Hematopoietic multipotent progenitor cell treated with erythropoietin and hydrocortisone succinate and interleukin-3 and kit ligand, for 6 days (in vitro differentiated cells): ENCODE measurements at regions not wholly inside any gene's neighbourhood (a gene's known extent, or its start where the extent isn't known, plus 50 kb on each side); places are given as distances from the start of the nearest gene placed in this dataset.

Experiments
- DNase-seq: peaks from one replicate; pipeline ENCODE4 v3.0.0-alpha.2; 2015

DNA sequence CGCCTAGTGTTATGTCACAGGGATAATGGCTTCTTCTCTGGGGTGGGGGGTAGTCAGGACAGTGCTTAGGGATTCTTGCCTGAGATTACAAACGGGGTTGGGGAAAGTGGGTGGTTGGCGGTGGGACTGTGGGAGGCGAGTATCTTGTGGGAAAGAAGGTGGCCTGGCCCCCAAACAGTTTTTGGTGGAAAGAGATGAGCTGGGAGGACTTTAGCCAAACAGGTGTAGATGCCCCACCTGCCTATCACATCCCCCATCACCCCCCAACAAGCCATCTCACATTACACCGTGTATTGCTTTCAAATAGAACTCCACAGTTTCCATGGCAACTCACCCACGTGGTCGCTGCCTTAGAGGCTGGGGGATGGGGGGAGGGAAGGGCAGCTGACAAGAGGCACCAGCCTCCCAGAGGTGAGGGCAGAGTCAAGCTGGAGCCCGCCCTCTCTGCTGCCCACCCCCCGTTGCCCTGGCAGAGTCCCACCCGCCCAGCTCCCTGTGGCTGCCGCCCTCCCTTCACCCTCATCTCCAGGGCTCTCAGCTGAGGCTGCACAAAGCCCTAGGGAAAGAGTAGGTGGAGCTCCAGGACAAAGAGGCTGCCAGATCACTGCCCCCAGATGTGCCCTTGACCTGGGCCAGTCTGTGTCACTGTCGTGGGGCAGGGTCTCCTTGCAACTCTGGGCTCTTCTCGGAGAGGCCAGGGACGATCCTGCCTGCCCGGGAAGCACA lies 98.3 kb downstream of the LRRC74A start:
- peak; percentile 41 for DNase-seq

DNA sequence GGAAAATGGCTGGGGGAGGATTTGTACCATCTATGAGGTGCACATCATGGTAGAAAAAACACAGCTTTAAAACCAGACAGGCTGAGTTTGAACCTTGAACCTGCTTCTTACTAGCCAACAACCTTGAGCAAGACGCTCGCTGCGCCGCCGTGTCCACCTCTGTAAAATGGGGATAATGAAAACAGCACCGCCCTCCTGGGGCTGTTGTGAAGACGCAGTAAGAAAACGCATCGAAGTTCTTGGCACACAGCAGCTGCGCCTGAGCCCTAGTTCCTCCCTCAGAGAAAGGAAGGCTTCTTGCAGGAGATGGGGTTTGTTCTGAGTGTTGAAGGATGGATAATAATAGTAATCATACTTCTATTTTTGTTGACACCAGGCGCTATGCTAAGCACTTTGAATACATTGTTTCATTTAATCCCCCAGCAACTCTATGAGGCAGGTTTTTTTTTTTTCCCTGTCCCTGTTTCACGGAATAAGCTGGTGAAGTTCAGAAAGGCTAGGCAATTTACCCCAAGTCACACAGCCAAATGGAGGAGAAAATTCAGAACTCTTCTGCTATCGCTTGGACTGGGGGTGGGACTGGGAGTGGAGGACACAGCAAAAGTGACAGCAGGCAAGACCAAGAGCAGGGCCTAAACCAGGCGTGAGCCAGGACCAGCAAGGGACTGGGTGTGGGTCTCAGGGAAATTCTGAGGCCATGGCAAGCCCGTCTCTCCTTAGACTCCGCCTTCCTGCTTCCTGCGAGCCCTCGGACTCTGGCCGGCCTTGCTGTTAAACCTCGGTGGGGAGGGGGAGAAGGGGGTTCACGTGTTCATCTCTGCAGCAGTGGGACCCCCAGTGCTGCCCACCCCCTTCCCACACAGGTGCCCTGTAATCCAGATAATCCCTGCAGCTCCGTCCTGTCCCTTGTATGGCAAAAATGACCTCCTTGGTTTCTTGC lies 97.5 kb downstream of the LRRC74A start:
- no peak for DNase-seq

DNA sequence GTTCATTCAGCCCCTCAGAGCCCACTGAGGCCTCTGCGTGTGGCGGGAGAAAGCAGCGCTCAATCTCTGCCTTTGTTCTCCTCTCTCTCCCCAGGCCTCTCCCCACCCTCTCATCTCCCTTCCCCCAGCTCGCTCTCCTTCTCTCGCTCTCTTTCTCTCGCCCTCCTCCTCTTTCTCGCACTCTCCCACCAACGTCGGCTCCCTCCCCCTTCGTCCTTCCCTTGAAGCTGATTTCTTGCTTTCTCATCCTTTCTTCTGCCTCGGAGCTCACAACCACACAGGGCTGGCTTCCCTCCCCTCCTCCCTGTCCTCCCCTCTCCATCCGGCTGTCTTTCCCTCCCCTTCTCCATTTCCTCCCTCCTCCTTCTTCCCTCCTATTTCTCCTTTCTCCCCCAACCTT lies 96.4 kb downstream of the LRRC74A start:
- no peak for DNase-seq

DNA sequence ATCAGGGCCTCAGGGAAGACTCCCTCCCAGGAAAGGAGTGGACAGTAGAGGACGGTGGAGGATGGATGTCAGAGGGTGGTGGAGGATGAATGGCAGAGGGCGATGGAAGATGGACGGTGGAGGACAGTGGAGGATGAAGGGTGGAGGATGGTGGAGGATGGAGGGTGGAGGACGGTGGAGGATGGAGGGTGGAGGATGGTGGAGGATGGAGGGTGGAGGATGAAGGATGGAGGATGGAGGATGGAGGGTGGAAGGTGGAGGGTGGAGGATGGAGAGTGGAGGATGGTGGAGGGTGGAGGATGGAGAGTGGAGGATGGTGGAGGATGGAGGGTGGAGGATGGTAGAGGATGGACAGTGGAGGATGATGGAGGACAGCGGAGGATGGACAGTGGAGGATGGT lies 95.9 kb downstream of the LRRC74A start:
- no peak for DNase-seq

DNA sequence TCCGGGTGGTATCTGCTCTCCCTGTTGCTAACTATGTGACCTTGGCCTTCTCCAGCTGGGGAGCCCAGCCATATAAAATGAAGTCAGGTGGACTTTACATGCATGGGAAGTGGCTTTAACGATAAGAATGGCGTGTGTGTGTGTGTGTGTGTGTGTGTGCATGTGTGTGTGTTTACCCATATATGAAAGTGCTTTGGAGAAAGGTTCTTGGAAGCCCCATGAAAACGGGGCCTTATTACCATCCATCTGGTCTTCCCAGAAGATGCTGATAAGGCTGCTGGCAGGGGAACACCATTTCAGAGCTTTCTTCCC lies 94.8 kb downstream of the LRRC74A start:
- no peak for DNase-seq

DNA sequence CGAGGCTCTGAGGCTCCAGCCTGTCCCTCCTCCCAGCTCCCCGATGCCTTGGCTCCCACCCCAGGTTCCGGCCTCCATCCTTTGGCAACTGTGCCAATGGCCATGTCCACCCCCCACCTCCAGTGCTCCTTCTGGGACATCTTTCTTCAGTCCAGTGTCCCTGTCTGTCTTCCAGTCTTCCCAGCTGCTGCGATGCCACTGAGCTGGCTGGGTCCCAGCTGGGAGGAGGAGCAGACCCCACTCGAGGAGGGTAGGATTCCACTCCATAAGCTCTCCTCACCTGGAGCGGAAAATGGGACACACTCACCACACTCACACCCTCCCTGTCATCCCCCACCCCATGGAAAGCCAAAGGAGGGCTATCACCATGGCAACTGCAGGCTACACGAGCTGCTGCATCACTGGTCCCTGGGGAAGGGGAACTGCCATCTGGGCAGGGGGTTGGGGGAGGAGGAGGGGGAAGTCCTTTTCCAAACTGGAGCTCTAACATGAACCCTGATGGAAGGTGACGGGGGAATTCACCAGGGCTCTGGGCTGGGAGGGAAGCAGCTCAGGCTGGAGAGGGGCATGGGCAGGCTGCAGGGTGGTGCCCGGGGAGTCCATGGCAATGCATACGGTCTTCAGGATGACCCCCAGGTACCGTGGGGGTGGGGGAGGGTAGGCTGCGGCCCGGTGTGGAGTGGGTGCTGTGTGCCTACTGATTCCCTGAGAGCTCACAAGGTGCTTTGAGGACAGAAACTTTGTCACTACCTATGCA lies 94.3 kb downstream of the LRRC74A start:
- no peak for DNase-seq

DNA sequence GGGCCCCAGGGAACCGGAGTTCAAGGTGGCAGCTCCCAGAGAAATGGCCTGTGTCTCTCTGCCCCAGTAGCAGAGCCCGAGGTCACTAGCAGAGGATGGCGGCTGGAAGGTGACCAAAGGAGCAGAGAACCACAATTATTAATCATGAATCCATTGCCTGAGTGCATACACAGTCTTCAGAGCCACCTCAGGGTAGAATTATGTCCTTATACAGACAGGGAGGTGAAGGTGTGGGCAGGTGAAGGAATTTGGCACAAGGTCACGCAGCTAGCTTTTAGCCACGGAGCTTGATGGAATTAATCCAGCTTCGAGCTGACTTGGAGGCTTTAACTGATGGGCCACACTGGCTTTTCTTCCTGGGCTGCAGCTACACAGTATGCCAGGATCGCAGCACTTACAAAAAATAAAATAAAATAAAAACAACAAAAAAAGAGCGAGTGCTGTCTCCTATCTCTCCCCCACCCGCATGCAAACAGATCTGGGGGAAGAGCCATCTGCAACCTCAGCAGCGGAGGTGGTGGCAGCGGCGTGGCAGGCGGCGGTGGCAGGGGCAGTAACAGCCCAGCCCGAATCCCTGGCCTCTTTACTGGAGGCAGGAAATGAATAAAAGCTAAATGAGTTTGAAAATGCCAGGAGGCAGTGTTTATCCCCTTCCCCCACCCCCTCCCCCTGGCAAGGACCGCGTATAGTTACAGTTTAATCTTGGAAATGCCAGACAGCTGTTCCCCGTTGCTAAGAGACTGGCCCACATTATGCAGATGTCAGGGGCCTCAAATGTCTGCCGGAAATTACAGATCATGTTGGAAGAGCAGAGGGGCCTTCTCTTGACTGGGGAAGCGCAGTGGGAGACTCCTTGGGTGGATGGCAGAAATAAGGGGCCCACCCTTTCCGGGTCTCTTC lies 93.5 kb downstream of the LRRC74A start:
- peak; percentile 64 for DNase-seq
